GM18505 (cell line): ENCODE measurements at regions not wholly inside any gene's neighbourhood (a gene's known extent, or its start where the extent isn't known, plus 50 kb on each side); places are given as distances from the start of the nearest gene placed in this dataset.

ENCODE experiments used
- ATAC-seq: cut with Tn5 transposase; IDR thresholded peaks from one replicate; pipeline ENCODE4 v1.9.1; 2021; ENCODE audit not compliant: unreplicated experiment
- POLR2A ChIP-seq: IDR thresholded peaks from 4 replicates; pipeline ENCODE4 v1.6.1; 2011; ENCODE audit warnings: borderline replicate concordance; ENCODE audit not compliant: insufficient read depth, insufficient read length; ENCODE audit errors: extremely low read depth

GRCh38 chr4:24078347-24078962 is 188.6 kb upstream of the PPARGC1A start:
- no peak for TF ChIP-seq POLR2A
- no peak for ATAC-seq

DNA sequence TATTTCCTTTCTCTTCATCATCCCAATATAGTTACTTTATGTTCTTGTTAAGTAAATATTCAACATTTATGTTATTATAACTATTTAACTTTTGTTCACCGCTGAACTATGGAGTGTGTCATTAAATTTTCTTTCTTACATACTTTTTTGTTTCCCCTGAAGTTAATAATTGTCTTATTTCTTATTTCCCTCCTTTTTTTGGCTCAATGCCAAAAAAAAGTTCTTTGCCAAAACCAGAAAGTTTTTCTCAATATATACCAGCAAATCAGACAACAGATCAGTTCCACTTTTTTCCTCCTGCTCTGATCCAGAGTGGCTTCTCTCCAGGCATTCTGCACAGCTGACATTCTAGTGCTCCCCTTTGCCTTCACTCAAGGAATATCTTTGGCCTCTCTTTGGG is 187.0 kb upstream of the PPARGC1A start:
- ATAC-seq = no peak
- TF ChIP-seq POLR2A = no peak

GRCh38 chr4:24073948-24074347 is 184.1 kb upstream of the PPARGC1A start:
- no peak for TF ChIP-seq POLR2A
- ATAC-seq = no peak

GRCh38 chr4:24071612-24072372 is 181.9 kb upstream of the PPARGC1A start:
- TF ChIP-seq POLR2A = no peak
- no peak for ATAC-seq

DNA sequence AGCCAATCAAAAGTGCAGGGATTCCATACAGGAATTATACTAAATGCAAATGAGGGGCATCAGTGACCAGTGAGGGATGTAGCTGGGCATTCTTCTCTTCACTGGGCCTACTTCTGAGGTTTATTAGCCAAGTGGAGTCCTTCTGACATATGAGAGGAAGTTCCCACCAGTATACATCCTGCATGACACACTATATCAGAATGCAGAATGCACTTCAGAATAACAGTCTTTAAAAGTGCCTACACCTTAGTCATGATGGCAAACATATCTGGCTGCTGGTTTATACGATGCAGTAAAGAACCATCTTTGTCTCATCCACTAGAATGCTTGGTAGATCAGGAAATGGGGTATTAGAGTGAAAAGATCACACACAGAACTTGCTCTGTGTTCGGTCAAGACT is 180.3 kb upstream of the PPARGC1A start:
- ATAC-seq = no peak
- TF ChIP-seq POLR2A = no peak

GRCh38 chr4:24067367-24068193 is 177.7 kb upstream of the PPARGC1A start:
- ATAC-seq = no peak
- no peak for TF ChIP-seq POLR2A

- no peak for ATAC-seq
- TF ChIP-seq POLR2A = no peak
Observed at GRCh38 chr4:24065974-24066373, 176.1 kb upstream of the PPARGC1A start.

GRCh38 chr4:24063731-24064130 is 173.9 kb upstream of the PPARGC1A start:
- no peak for ATAC-seq
- no peak for TF ChIP-seq POLR2A

DNA sequence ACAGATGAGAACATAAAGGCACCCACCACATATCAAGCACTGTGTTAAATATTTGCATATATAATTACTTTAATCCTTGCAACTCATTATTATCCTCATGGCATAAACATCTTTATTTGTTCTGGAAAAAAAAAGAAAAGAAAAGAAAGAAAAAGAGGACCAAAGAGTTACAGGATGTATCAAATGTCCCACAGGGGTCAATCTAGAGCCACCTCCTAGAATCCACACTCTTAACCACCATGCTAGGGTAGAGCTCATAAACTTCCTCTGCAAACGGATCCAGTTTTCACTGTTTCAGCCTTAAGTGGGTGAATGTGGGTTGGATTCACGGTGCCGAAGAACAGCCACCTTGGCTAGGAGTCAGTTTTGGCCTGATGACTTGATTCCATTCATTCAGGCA is 171.1 kb upstream of the PPARGC1A start:
- TF ChIP-seq POLR2A = no peak
- no peak for ATAC-seq

GRCh38 chr4:24059839-24060238 is 170.0 kb upstream of the PPARGC1A start:
- TF ChIP-seq POLR2A = no peak
- ATAC-seq = no peak

DNA sequence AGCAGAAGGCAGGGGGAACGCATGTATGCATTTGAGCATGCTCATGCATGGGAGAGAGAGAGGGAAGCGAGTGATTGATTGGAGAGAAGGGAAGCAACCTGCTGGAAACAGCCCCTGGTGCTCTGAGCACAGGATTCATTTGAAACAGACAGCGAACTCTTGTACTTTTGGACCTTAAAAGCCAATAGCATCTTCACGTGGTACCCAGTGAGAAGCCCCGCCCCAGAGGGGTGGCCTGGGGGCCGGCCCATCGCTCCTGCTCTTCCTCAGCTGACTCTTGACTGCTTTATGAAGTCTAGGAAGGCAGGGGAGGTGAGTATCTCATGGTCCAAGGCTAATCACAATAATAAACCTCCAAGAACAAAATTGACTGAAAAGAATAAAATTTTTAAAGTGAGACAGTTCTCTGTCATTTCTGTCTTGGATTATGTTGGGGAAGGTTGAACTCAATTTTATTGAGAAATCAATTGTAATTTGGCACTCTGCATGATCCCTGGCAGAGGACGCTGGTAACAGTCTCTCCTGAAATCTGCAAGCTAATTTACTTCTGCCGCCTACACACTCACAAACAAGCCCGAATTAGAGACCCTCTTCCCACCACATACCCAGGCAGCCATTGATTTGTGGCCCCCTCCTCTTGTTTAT is 168.2 kb upstream of the PPARGC1A start:
- TF ChIP-seq POLR2A = no peak
- ATAC-seq = no peak

- no peak for ATAC-seq
- TF ChIP-seq POLR2A = no peak
Observed at GRCh38 chr4:24056289-24056688, 166.4 kb upstream of the PPARGC1A start.

DNA sequence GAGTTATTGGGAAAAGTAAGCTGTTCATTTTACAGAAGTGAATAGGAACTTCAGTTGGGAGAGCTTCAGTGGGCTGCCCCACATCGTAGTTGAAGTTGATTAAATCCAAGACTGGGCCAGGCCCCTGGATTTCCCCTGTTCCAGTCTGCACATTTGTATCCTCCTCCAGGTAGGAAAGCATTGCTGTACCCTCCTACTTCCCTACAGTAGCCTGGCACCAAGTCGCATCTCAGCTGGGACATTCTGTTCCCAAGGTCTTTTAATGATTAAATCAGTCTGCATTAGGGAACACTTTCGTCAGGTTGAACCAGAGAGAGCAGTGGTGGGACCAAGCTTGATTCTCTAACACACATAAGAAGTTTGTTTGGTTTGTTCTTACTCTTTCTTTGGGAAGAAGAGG is 165.8 kb upstream of the PPARGC1A start:
- no peak for TF ChIP-seq POLR2A
- no peak for ATAC-seq
